HCT116 (cell line): ENCODE measurements at regions not wholly inside any gene's neighbourhood (a gene's known extent, or its start where the extent isn't known, plus 50 kb on each side); places are given as distances from the start of the nearest gene placed in this dataset.

Experiments used
- ATAC-seq: fragments of 200-7000 bp; cut with Tn5 transposase; 2 replicates; pipeline ENCODE4 v1.9.1; 2020; ENCODE audit warnings: mild to moderate bottlenecking, moderate library complexity
- BruUV-seq: library from RNA; stranded (reverse); fragments of 400-500 nt; replicated peaks from 2 replicates; lab custom pipeline; 2021; lab: Mats Ljungman, UMichigan
- CTCF ChIA-PET: fragments of 300-600 bp; sonication (Branson Sonifier 250); formaldehyde crosslinking; loops from one replicate; lab custom pipeline; 2021; ENCODE audit warnings: antibody characterized with exemption; lab: Charles Lee
- POLR2A ChIA-PET: fragments of 300-600, 350-600 bp; sonication (Branson Sonifier 250); formaldehyde crosslinking; loops from one replicate; lab custom pipeline; 2021; ENCODE audit warnings: antibody characterized with exemption; lab: Charles Lee
- RAD21 ChIA-PET, 2 experiments: fragments of 300-600 bp; sonication (Branson Sonifier 250); formaldehyde crosslinking; loops; one replicate each; lab custom pipeline; 2023; ENCODE audit warnings: low total read pairs in 2 of 2; ENCODE audit not compliant: uncharacterized antibody in 2 of 2, unreplicated experiment in 2 of 2, low non-redundant PET in 1 of 2; lab: Charles Lee
- DNase-seq: peaks from one replicate; pipeline ENCODE4 v3.0.0-alpha.2; 2010; ENCODE audit warnings: low read depth, low spot score
- H2AFZ ChIP-seq: fragments of 200-600 bp; shearing (Covaris generic), sonication (generic); 2 replicates; pipeline ENCODE4 v1.6.1; 2017; ENCODE audit warnings: low read depth, mixed run types, mixed read lengths, antibody characterized with exemption, low read length; ENCODE audit not compliant: poor library complexity, severe bottlenecking
- H3K27ac ChIP-seq: 2 replicates; pipeline ENCODE4 v1.5.1; 2012; ENCODE audit warnings: low read depth, low read length
- H3K27me3 ChIP-seq: fragments of 200-600 bp; sonication (generic); 2 replicates; pipeline ENCODE4 v1.6.1; 2016; ENCODE audit warnings: mixed run types, low read length, mixed read lengths; ENCODE audit not compliant: insufficient read depth
- H3K36me3 ChIP-seq, 2 experiments: fragments of 200-500 bp in 1 of 2; fragments of 200-600 bp in 1 of 2; sonication (Bioruptor generic) in 1 of 2; sonication (generic) in 1 of 2; 2 replicates each; pipeline versions ENCODE4 v1.5.1 to v1.6.1; 2014 to 2016; ENCODE audit warnings: low read length in 2 of 2, inconsistent platforms in 1 of 2, mixed read lengths in 1 of 2, mixed run types in 1 of 2; ENCODE audit not compliant: insufficient read depth in 2 of 2, control insufficient read depth in 1 of 2
- H3K4me1 ChIP-seq, 2 experiments: fragments of 200-600 bp in 1 of 2; sonication (generic) in 1 of 2; 2 replicates each; pipeline versions ENCODE4 v1.5.1 to v1.6.1; 2012 to 2017; ENCODE audit warnings: low read length in 2 of 2, inconsistent platforms in 1 of 2, mild to moderate bottlenecking in 1 of 2, mixed read lengths in 1 of 2, mixed run types in 1 of 2, moderate library complexity in 1 of 2; ENCODE audit not compliant: insufficient read depth in 2 of 2, control insufficient read depth in 1 of 2
- H3K4me2 ChIP-seq: fragments of 200-600 bp; sonication (generic); 2 replicates; pipeline ENCODE4 v1.6.1; 2017; ENCODE audit warnings: mixed run types, low read length, mixed read lengths
- H3K4me3 ChIP-seq, 2 experiments: fragments of 200-600 bp in 1 of 2; sonication (generic) in 1 of 2; replicated peaks in 1 of 2; 2 replicates each; pipeline ENCODE4 v1.5.1; 2011 to 2016; ENCODE audit warnings: low read length in 2 of 2, control low read depth in 1 of 2, low read depth in 1 of 2, mild to moderate bottlenecking in 1 of 2, mixed read lengths in 1 of 2, mixed run types in 1 of 2
- H3K79me2 ChIP-seq: fragments of 200-600 bp; sonication (generic); 2 replicates; pipeline ENCODE4 v1.6.1; 2017; ENCODE audit warnings: mild to moderate bottlenecking, mixed run types, low read length, moderate library complexity, mixed read lengths; ENCODE audit not compliant: insufficient read depth
- H3K9ac ChIP-seq: fragments of 200-600 bp; sonication (generic); 2 replicates; pipeline ENCODE4 v1.6.1; 2016; ENCODE audit warnings: low read length, mixed read lengths
- H3K9me2 ChIP-seq: fragments of 200-600 bp; sonication (generic), shearing (Covaris generic); 2 replicates; pipeline ENCODE4 v1.6.1; 2017; ENCODE audit warnings: mixed run types, mild to moderate bottlenecking, moderate library complexity; ENCODE audit not compliant: insufficient read depth
- H3K9me3 ChIP-seq, 2 experiments: fragments of 200-500 bp in 1 of 2; fragments of 200-600 bp in 1 of 2; sonication (Bioruptor generic) in 1 of 2; sonication (generic) in 1 of 2; 2 replicates each; pipeline ENCODE4 v1.6.1; 2014 to 2017; ENCODE audit warnings: low read length in 2 of 2, mixed read lengths in 2 of 2, inconsistent platforms in 1 of 2, low read depth in 1 of 2, mild to moderate bottlenecking in 1 of 2, mixed run types in 1 of 2, moderate library complexity in 1 of 2; ENCODE audit not compliant: control insufficient read depth in 1 of 2, insufficient read depth in 1 of 2
- H4K20me1 ChIP-seq: fragments of 200-600 bp; sonication (generic), shearing (Covaris generic); 2 replicates; pipeline ENCODE4 v1.6.1; 2017; ENCODE audit warnings: mixed run types, mild to moderate bottlenecking, moderate library complexity; ENCODE audit not compliant: insufficient read depth
- ATF3 ChIP-seq: IDR thresholded peaks from 2 replicates; pipeline ENCODE4 v1.6.1; 2012
- EZH2phosphoT487 ChIP-seq: fragments of 200-600 bp; IDR thresholded peaks from 2 replicates; pipeline ENCODE4 v1.6.1; 2018; ENCODE audit warnings: antibody characterized with exemption, borderline replicate concordance
- FOSL1 ChIP-seq: IDR thresholded peaks from 2 replicates; pipeline ENCODE4 v1.6.1; 2012; ENCODE audit warnings: low read depth
- JUND ChIP-seq: IDR thresholded peaks from 2 replicates; pipeline ENCODE4 v1.6.1; 2012
- POLR2A ChIP-seq: IDR thresholded peaks from 2 replicates; pipeline ENCODE4 v1.7.0; 2011; ENCODE audit warnings: borderline replicate concordance; ENCODE audit not compliant: insufficient read depth, insufficient read length; ENCODE audit errors: extremely low read depth
- POLR2AphosphoS5 ChIP-seq: IDR thresholded peaks from 2 replicates; pipeline ENCODE4 v1.6.1; 2011; ENCODE audit warnings: mild to moderate bottlenecking, low read depth, low read length, moderate library complexity
- RAD21 ChIP-seq: IDR thresholded peaks from 2 replicates; pipeline ENCODE4 v1.6.1; 2012; ENCODE audit warnings: low read depth, mild to moderate bottlenecking
- SP1 ChIP-seq: IDR thresholded peaks from 2 replicates; pipeline ENCODE4 v1.6.1; 2012; ENCODE audit warnings: low read depth
- YY1 ChIP-seq: IDR thresholded peaks from 2 replicates; pipeline ENCODE4 v1.6.1; 2011; ENCODE audit warnings: low read length, low read depth, moderate library complexity, mild to moderate bottlenecking; ENCODE audit not compliant: insufficient replicate concordance; ENCODE audit errors: extremely low read depth
- ZFX ChIP-seq: fragments of 450-650 bp; IDR thresholded peaks from 2 replicates; pipeline ENCODE4 v1.6.1; 2017
- ZNF274 ChIP-seq: fragments of 200-500 bp; sonication (Bioruptor generic); IDR thresholded peaks from 2 replicates; pipeline ENCODE4 v1.6.1; 2014; ENCODE audit warnings: mild to moderate bottlenecking, low read depth, low read length, inconsistent platforms
- intact Hi-C: fragments of 100-400 bp; cut with micrococcal nuclease; formaldehyde crosslinking; loops from 2 replicates; pipeline ENCODE4 v1.10.0; 2022
- TF ChIP-seq, protein P1 (sequence below), 3 experiments: fragments of 200-600 bp in 1 of 3; sonication (generic) in 1 of 3; IDR thresholded peaks in 2 of 3; conservative IDR thresholded peaks in 1 of 3; 2 replicates each; pipeline ENCODE4 v1.5.1; 2012 to 2017; ENCODE audit warnings: low read depth in 2 of 3, low read length in 2 of 3, antibody characterized with exemption in 1 of 3, borderline replicate concordance in 1 of 3, control low read depth in 1 of 3, mild to moderate bottlenecking in 1 of 3, mixed read lengths in 1 of 3, mixed run types in 1 of 3, moderate library complexity in 1 of 3; ENCODE audit not compliant: insufficient read depth in 1 of 3

- no peaks in the 10 kb centered on the region for H3K36me3 ChIP-seq
- POLR2A ChIA-PET = no interaction called here
- no peaks in the 10 kb centered on the region for H3K4me1 ChIP-seq
- no peak overlapping the region for H3K4me3 ChIP-seq
- intact Hi-C loops = no loop called here
- H2AFZ ChIP-seq = no peak overlapping the region
- CTCF ChIA-PET = no interaction called here
- RAD21 ChIA-PET = no interaction called here
- H3K9me2 ChIP-seq = no peaks in the 10 kb centered on the region
- TF ChIP-seq, protein P1, sequence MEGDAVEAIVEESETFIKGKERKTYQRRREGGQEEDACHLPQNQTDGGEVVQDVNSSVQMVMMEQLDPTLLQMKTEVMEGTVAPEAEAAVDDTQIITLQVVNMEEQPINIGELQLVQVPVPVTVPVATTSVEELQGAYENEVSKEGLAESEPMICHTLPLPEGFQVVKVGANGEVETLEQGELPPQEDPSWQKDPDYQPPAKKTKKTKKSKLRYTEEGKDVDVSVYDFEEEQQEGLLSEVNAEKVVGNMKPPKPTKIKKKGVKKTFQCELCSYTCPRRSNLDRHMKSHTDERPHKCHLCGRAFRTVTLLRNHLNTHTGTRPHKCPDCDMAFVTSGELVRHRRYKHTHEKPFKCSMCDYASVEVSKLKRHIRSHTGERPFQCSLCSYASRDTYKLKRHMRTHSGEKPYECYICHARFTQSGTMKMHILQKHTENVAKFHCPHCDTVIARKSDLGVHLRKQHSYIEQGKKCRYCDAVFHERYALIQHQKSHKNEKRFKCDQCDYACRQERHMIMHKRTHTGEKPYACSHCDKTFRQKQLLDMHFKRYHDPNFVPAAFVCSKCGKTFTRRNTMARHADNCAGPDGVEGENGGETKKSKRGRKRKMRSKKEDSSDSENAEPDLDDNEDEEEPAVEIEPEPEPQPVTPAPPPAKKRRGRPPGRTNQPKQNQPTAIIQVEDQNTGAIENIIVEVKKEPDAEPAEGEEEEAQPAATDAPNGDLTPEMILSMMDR (IDR thresholded peaks at IDR 0.05 in 2 of 3, conservative IDR thresholded peaks at IDR 0.05 in 1 of 3; ENCODE audit: borderline replicate concordance in 1 of 3, insufficient read depth in 1 of 3, low read depth in 2 of 3, low read length in 2 of 3) = no peak
- TF ChIP-seq EZH2phosphoT487 (no peak), YY1 (no peak), SP1 (no peak), POLR2A (no peak), FOSL1 (no peak), ZFX (no peak), JUND (no peak), ZNF274 (no peak), RAD21 (no peak), ATF3 (no peak), POLR2AphosphoS5 (no peak)
- no peak overlapping the region for H3K27ac ChIP-seq
- DNase-seq (no peak), ATAC-seq (no peak)
- H3K9ac ChIP-seq = no peak overlapping the region
- no peaks in the 10 kb centered on the region for H3K27me3 ChIP-seq
- H3K4me2 ChIP-seq = no peak overlapping the region
- no TSS peak for BruUV-seq
- H4K20me1 ChIP-seq = no peaks in the 10 kb centered on the region
- peaks cover 10 to 30% of the 10 kb centered on the region in 2 experiments; a peak in 2 of 4 replicates for H3K9me3 ChIP-seq
- H3K79me2 ChIP-seq = no peaks in the 10 kb centered on the region
These were observed 565.8 kb upstream of the LRRC4C start for GRCh38 chr11:42025121-42025803.
